GM19043 (cell line): ENCODE measurements at regions not wholly inside any gene's neighbourhood (a gene's known extent, or its start where the extent isn't known, plus 50 kb on each side); places are given as distances from the start of the nearest gene placed in this dataset.
"Not testable (repeated sequence)": the region's sequence is repeated elsewhere in the genome, so short reads cannot be mapped to it uniquely, and the experiment has no call there.

Experiments used
- ATAC-seq: cut with Tn5 transposase; IDR thresholded peaks from one replicate; pipeline ENCODE4 v1.9.1; 2021; ENCODE audit warnings: low read depth; ENCODE audit not compliant: unreplicated experiment

DNA sequence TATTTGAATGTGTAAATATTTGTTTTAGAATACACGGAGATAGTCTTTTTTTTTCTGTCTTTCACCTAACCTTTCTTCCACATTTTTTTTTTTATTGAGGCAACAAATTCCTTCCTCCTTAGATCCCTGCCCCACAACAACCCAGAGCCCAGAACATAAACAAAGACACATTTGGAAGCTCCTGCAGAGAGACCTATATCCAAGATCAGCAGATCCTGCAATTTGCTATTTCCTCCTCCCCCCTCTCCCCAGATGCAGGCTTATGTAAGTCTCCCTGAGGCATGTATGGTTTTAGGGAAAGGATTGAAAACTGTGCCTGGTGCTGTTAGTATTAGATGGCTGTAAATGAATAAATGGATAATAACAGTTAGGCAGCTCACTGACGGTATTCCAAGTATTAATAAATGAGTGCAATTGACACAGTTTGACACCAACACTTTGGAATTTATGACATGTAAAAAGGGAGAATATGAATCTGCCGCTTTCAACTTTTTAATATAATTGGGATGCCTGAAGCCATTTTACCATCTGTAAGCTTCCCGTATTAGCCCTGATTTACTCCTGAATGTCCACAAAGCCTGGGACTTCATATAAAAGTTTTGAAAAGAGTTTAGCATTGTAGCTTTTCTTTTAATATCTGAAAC is 608.3 kb upstream of the CITED2 start:
- no peak for ATAC-seq

DNA sequence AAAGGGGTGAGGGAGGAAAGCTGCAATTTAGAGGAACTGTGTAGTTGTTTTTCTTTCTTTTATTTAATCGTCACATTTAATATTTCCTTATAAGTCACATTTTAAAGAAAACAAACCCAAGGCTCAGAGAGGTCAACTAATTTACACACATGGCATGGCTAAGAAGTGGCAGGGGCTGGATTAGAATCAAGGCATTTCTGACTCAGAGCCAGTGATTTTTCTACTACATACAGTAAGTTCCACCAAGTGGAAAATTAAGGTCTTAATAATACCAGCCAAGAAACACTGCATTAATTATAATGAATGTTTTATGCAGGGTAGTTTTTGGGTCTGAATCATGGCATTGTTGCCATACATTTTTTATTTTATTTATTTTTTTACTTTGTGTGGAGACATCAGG is 607.7 kb upstream of the CITED2 start:
- ATAC-seq = no peak

DNA sequence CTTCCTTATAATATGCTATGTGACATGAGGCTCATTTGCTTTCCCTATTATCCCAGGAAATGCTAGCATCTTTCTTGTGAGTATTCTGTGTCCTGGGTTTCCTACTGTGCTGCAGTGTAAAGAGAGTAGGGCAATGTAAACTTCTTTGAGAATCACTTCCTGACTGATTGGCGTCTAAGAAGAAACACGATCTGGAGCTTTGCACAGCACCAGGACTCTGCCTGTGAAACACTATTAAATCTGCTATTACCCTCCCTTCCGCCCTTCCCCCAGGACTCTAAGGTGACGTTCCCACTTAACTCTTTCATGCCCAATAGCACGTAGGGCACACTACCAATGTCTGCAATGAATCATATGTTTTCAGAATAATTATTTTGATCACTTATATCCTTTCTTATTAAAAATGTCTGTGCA is 607.3 kb upstream of the CITED2 start:
- ATAC-seq = no peak

DNA sequence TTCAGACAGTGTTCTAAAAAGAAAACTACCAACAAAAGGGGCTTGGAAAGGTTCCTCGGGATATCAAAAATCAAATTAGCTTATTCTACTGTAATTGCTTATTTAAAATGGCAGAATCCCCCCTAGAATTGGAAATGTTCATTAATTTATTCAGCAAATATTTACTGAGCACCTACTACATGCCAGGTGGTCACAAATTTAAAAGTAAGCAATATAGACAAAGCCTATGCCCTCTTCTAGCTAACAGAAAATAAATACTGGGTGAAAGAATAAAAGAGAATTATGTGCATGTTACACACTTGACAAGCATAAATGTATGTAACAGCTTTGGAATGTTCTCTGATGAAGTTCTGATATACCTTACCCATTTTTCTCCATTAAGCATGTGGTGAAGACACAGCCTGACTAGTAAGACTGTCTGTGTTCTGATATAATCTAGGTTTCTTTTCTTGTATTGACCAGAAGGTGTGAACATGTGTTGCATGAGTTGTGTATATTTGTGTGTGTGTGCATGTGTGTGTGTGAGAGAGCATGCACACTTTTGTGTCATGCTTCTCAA is 606.7 kb upstream of the CITED2 start:
- ATAC-seq = no peak

- ATAC-seq = not testable (repeated sequence)
These were observed 606.2 kb upstream of the CITED2 start for GRCh38 chr6:139980631-139981030.

- ATAC-seq = no peak
These were observed 604.7 kb upstream of the CITED2 start for GRCh38 chr6:139979021-139979725.

GRCh38 chr6:139977887-139978332 is 603.5 kb upstream of the CITED2 start:
- no peak for ATAC-seq

DNA sequence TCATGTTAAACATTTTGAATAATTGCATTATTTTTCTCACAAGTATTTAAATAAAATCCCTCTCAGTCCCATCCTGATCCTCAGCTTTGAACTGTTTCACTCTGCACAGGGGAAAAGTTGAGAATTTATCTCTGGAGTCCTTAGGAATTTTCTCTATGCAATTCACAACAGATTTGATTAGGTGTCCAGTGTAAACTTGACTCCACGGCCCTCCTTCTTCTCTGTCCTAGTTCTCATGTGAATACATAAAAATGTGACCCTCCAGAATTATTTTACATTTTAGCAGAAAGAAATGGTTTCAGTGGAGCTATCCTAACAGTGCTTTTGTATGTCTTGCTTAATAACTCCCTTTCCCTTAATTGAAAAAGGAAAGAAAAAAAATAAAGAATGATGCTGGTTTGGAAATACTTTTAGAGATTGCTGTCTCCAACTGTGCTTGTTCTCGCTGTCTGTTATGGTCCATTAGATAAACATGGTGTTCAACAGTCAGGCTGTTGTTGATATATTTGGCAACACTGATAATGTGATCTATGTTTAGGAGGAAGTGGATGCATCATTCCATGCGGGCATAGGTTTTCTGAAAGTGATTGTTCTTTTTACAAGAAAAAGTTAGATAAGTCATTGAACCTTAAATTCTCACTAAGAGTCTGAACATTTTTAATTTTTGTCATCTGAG is 599.4 kb upstream of the CITED2 start:
- no peak for ATAC-seq

DNA sequence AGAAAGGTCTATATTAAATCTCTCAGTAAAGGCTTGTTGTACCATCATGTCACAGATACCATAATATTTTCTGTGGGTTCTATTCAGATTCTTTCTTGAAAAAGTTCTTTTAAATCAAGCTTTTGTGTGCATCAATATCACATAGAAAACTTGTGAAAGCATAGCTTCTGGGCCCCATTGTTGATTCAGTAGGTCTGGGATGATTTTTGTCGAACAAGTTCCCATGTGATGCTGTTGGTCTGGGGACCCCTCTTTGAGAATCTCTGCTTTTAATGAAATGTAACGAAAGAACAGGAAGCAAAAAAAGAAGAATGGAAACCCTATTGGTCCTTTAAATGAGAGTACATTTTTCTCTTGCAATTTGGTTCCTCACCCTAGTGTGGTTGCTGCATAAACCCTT is 597.7 kb upstream of the CITED2 start:
- no peak for ATAC-seq

DNA sequence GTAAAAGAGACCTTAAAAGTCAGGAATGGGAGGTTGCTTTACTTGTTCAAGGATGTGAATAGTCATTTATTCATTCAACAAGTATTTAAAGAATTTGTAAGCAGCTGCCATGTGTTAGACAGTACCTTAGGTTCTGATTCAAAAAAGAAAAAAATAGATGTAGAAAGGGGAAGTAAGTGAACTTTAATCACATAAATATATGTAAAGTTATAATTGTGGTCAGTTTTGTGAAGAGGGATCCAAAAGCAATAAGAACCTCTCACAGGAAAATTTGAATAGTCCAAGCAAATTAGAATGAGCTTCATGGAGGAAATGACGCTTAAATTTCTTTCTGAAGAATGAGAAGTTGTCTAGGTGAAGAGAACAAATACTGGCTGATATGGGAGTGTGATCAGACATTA is 596.1 kb upstream of the CITED2 start:
- ATAC-seq = no peak

DNA sequence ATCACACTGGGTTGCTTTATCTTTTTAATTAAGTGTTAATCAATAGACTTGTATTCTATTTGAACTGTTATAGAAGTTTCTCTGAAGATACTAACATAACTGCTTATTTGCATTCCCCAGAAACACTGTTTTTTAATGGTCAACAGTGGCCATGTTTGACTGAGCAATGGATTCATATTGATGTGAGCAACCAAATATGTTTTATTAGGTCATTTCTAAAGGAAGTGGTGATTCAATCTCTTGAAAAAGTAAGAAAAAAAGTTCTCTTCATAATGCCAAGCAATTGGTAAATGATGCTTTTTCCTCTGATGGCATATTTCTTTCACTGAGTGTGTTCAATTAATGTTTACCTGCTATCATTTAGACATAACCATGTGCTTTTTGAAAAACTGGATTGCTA is 593.0 kb upstream of the CITED2 start:
- no peak for ATAC-seq

DNA sequence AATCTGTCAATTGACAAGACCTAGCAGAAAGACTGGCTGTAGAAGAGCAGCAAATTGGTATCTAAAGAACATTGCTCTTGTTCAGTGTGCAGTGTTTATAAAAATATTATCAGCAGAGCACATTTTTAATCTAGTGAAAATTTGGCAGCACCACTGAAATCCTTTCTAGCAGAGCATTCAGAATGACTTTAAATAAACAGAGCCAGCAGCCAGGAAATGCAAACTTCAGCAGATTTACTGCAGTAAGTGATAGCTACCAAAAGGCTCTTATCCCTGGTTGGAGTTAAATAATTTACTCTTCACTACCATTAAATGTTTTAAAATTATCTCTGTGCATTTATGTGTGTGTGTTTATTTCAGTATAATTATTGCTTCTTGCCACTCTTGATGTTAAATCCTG is 590.9 kb upstream of the CITED2 start:
- ATAC-seq = no peak

GRCh38 chr6:139964737-139965136 is 590.3 kb upstream of the CITED2 start:
- no peak for ATAC-seq

- no peak for ATAC-seq
These were observed 588.4 kb upstream of the CITED2 start for GRCh38 chr6:139962654-139963347.

DNA sequence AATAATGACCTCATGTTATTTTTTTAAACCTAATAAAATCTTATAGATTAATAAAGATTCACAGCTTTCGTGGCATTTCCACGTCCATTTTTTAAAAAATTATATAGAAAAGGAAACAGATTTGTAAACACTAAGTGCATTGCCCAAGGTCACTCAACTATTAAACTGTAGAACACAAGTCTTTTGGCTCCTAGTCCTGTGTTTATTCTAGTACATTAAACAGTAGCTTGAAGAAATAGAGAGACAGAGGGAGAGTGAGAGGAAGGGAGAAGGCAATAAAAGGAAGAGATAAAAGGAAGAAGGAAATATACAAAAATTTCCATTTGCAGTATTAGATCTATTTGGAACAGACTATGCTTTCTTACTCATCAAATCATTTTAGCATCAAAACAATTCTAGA is 586.7 kb upstream of the CITED2 start:
- ATAC-seq = no peak

DNA sequence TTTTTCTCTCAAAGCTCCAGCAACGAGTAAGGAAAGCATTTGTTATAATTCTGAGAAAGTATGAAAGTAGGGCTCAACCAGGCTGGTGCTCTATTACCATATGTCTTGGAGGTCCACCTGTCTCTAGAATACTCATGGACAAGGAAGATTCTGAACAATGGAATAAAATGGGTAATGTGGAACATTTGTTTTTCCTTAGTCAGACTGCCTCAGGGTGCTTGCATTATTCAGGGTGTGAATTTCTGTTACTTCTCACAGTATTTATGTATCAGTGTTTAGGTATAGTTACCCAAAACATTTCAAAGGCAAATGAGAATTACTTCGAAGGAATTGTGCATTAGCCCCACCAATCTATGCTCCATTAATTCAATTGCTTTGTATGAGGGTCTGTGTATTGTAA is 586.2 kb upstream of the CITED2 start:
- ATAC-seq = no peak

DNA sequence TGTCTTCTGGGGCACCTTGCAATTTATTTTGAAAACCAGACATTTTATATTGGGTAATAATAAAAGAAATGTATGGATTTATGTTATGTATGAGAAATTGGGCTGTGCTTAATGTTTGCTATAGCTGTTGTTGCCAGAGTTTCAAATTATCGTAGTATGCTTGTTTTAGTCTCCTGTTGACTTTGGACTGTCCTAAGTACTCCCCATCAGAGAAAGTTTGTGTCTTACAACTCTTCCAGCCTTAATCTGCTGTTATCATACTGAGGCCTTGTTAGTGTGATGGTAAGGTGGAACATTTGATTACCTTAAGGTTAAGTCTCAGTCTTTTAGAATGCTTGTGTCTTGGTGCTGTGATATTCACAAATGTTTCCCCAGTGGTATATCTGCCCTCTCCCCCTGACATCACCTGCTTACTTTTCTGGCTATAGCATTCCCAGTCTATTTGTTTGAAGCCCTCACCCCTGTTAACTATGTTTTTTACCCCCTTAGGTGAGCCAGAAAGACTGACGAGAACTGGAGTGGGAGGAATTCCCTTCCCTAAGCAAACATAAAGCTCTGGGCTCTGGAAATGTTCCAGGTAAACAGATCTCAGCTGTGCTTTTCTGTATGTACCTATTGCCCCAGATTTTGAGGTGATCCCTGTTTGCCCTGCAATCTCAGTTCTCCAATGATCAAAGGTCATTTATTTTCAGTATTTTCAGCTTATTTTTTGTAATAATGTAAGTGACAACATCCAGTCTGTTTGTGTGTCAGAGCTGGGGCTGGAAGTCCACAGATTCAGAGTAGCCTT is 581.1 kb upstream of the CITED2 start:
- ATAC-seq = no peak

DNA sequence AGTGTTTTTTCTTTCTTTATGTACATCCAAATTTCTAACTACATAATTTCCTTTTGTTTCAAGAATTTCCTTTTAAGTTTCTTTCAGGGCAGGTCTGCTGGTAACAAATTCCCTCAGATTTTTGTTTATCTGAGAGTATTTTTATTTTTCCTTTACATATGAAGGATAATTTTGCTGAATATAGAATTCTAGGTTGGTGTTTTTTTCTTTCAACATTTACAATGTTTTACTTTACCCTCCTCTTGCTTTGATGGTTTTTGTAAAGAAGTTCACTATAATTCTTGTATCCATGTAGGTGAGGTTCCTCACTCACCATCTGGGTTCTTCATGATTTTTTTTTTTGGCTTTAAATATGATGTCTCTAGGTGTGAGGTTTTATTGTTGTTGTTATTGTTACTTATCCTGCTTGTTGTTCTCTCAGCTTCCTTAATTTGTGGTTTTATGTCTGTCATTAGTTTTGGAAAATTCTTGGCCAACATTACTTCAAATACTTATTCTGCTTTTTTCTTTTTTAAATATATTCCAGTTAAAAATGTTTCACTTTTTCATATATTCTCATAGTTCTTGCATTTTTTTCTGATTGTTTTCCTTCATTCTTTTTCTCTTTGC is 580.1 kb upstream of the CITED2 start:
- no peak for ATAC-seq

GRCh38 chr6:139953780-139954179 is 579.3 kb upstream of the CITED2 start:
- ATAC-seq = not testable (repeated sequence)

DNA sequence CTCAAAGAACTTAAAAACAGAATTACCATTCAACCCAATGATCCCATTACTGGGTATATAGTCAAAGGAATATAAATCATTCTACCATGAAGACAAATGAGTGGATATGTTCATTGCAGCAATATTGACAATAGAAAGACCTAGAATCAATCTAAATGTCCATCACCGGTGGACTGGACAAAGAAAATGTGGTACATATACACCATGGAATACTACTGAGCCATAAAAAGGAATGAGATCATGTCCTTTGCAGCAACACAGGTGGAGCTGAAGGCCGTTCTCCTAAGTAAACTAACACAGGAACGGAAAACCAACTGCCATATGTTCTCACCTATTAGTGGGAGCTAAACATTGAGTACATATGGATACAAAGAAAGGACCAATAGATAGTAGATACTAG is 576.7 kb upstream of the CITED2 start:
- no peak for ATAC-seq
